GM18502 (cell line): ENCODE measurements at regions not wholly inside any gene's neighbourhood (a gene's known extent, or its start where the extent isn't known, plus 50 kb on each side); places are given as distances from the start of the nearest gene placed in this dataset.

Experiments used
- ATAC-seq: cut with Tn5 transposase; IDR thresholded peaks from one replicate; pipeline ENCODE4 v1.9.1; 2021; ENCODE audit warnings: mild to moderate bottlenecking; ENCODE audit not compliant: unreplicated experiment, poor library complexity

DNA sequence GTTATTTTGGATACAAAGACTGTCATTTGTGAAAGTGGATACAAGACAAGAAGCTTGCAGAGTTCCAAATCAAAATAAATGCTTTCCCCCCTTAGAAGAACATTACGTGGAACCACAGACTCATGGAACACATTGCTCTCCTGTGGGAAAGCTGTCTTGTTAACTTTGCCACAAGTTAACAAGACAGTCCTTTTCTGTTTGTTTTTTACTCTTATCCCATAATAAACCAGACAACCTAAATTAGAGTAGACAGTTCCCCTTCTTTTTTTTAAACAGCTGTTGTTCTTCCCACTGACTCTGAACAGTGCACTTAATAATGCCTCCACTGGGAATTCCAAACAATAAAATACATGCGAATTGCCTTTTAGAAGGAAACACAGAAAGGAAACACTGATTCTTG, 255.3 kb upstream of the UBE2E2 start:
- ATAC-seq = no peak

DNA sequence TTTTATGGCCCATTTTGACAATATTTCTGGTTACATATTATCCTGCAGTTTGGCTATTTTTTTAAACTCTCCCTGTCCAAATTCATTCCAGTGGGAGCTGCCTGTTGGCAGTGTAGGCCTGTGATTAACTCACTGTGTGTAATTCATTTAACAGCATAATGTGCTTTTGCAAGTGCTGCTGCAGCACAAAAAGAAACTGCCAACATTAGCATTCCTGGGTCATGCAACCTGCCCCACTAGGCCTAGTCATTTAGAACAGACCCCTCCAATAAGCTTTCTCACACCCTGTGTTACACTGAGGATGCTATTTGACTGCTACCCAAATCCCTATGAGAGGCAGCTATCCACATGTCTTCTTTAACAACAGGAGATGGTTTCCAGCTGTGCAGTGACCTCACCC, 251.2 kb upstream of the UBE2E2 start:
- ATAC-seq = no peak

DNA sequence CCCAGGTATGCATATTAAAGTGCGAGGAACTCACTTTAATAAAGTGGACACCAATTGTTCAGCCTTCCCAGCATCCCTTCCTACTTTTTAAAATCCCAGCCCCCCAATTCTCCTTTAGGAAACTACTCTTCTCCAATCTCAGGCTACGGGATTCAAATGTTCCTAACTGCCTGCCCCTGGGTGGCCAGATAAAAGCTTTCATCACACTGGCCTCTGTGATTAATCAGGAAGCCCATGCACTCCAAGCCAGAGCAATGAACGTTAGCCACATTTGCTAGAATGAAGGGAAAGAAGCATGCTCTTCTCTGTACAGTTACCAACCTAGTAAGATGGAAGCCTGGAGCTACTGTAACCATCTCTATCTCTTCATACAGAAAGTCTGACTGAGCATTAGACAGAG, 250.3 kb upstream of the UBE2E2 start:
- ATAC-seq = no peak

DNA sequence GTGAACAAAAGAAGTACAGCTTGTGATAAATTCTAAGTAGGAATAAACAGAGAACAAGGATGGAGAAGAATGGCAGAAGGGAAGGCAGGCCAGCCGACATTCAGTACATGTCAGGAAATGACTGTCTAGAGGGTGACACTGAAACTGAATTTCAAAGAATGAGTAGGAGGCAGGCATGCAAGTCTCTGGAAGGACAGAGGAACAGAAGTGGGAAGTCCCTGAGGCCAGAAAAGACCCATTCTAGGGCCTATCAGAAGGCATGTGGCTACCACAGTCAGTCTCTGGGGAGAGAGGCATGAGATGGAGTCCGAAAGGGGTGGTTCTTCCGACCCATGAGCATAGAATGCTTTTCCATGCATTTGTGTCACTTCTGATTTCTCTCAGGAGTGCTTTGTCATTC, 243.5 kb upstream of the UBE2E2 start:
- peak; percentile 95 for ATAC-seq

DNA sequence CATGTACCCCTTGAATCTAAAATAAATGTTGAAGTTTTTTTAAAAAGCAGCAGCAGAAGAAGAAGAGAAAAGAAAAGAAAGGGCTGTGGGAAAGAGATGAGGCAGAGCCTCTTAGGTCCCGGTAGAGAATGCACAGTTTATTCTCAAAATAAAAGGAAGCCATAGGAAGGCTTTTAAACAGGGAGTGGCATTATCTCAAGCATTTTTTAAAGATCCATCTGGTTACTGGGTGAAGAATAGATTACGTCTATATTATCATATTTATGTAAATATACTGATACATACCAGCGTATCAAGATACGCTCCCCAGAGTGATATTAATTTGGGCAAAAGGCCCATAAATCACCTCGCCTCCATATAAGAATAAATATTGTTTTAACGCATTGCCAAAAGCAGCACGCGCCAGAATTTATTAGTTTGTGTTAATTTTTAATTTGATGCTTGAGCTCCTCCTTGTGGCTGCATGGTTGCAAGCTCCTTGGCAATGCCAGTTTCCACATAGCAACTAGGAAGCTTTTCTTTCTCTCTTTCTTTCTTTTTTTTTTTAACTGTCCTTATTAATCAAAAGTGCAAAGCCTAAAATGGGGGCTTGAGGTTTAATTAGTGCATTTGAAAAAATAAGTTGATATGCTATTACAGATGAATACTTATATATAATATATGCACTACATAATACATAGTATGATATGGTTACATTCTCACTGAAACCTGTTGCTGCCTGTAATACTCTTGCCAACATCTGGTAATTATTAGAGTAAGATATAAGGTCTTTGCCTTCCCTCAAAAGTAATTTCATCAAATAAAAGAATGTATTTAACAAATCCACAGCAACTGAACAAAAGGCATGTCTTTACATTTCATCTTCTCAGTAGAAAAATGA, 242.8 kb upstream of the UBE2E2 start:
- peak; percentile 39 for ATAC-seq

DNA sequence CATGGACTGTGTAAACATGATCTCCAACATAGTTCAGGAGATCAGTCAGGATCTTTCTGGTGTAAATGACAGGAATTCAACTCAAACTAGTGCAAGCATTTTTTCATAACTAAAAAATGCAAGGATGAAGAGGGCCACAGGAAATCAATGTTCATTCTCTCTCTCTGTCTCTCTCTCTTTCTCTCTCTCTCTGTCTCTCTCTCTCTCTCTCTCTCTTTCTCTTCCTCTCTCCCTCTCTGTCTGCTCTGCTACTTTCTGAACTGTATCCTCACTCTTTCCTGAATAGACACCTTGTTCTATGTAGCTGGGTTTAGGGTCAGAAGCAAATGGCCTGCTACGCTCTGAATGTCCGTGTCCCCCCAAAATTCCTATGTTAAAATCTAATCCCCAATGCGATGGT, 240.9 kb upstream of the UBE2E2 start:
- no peak for ATAC-seq

DNA sequence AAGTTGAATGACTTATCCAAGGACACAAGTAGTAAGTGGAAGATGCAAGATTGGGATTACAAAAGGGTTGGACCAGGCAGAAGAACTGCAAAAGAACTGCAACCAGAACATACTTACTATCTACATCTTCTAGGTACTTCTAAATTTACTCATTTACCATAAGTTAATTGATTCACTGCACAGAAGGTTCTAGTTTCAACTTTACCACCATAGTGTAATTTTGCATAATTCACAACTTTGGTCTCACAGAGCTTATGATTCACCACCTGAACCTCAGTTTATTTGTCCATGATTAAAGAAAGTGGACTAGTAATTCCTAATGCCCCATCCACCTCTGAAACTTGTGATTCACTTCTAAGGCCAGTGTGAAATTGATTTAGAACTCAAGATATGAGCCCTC, 236.8 kb upstream of the UBE2E2 start:
- no peak for ATAC-seq

DNA sequence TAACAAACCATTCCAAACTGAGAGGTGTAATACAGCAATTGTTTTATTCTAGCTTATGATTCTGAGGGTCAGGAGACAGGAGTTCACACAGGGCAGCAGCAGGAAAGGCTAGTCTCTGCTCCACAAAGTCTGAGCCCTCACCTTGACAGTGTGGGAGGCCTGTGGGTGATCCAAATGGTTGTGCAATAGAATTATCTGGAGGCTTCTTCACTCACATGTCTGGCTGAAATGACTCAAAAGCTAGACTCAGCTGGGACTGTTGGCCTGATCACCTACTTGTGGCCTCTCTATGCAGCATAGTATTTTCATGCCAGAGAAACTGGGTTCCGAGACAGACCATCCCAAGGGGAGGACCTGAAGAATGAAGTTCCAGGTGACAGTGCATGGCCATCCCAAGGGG, 233.9 kb upstream of the UBE2E2 start:
- no peak for ATAC-seq

DNA sequence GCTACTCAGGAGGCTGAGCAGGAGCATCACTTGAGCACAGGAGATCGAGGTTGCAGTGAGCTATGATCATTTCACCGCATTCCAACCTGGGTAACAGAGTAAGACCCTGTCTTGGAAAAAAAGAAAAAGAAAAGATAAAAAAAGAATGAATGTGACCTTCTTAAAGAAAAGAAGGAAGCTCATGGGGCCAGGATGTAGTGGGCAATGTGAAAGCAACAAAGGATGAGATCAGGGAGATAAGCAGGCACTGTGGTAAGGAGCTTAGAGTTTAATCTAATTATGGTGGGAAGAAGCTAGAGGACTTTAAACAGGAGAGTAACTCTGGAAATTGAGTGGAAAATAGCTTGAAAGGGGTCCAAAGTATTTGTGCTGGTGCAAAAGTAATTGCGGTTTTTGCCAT, 231.6 kb upstream of the UBE2E2 start:
- ATAC-seq = no peak

DNA sequence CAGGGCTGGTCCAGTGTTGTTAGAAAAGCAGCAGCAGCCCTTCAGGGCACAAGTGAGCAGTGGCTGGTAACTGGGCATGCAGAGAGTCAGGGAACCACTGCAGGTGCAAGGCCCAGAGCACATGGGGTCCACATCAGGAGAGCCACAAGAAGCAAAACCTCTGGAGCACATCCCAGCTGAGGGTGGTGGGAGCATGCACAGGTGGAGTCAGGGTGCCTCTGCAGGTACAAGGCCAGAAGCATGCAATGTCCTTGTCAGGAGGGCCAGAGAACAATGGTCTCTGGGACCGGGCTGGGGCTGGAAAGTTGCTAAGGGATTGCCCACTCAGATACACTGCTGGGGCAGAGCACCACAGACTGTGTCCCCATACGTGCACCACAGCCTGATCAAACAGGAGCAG, 226.1 kb upstream of the UBE2E2 start:
- ATAC-seq = peak; percentile 27

DNA sequence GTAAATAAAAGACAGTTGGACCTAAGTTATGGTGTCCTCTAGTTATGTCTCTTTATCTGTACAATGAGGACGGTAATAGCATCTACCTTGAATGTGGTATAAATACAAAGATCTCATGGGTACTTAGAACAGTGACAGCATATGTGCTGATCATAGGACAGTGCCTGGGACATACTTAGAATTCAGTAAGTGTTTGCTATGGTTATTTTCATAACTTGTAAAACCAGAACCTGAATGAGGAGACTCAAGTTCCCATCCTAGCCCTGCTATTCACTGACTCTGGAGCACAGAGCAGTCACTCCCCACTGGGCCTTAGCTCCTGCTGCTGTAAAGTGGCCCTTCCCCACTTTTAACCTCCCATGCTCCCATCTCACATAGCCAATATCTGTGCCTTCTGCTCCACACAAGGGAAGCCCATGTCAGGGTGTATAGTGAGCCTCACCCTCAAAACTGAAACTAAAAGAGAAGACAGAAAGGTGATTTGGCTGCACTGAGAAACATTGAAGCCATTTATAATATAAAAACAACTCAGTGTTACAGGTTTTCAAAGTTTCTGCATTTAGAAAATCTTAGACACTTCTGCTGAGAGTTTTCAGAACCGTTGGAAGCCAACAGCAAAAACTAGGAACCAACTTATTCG, 225.4 kb upstream of the UBE2E2 start:
- ATAC-seq = peak; percentile 79

DNA sequence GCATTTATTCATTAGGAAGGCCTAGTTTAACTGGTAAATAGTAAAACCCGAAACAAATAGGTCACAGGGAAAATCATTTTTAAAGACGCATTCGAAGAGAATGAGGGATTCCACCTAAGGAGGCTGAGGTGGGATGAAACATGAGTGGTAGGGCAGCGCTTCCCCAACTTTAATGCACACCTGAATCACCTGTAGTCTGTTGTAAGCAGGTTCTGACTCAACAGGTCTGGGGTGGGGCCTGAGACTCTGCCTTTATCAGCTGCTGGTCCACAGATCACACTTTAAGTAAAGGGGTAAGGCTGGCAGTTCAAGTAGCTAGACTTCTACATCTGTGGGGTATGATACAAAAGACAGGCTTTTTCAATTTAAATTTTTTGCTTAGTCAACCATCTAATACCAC, 223.5 kb upstream of the UBE2E2 start:
- ATAC-seq = no peak

DNA sequence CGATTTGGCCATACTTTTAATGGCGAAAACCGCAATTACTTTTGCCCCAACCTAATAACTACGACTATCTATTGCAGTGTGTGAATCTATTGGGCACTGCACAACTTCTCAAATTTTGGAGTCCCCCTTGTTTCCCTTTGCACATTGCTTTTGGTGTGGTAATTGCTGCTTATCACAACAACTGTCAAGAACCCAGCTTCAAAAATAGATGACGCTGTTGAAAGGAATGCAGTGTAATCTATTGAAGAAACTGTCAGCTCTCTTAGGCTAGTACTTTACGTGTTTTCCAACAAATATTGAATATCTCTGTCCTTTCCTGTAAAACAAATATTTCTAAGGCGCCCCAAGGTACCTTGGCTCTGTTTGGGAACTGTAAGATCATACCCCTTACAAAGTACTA, 222.8 kb upstream of the UBE2E2 start:
- ATAC-seq = no peak

DNA sequence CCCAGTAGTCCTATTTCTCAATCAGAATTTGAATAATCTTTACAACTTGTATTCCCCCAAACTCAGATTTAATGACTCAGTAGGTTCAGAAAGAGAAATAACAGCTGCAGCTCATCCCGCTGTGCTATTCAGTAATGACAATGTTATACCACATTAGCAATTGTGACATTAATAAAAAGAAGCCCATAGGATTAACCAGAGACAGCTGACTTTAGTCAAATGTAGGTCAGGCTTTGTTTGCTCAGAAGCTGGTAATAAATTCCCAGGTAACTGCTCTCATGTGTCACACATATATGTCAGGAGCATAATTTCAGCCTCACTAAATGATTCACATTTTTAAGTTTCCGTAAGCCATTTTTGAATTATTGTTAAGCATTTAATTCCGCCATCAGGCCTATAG, 222.0 kb upstream of the UBE2E2 start:
- ATAC-seq = no peak

DNA sequence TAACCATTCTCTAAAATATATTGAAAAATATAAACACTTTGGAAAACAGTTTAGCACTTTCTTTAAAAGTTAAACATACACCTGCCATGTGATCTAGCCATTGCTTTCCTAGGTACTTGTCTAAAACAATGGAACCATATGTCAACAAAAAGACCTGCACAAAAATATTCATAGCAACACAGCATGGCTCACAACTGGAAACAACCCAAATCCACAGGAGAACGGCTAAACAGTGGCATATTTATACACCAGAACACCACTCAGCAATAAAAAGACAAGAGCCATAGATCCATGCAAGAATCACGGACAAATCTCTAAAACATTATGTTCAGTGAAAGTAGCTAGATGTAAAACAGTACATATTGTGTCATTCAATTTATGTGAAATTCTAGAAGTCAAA, 221.3 kb upstream of the UBE2E2 start:
- ATAC-seq = no peak

DNA sequence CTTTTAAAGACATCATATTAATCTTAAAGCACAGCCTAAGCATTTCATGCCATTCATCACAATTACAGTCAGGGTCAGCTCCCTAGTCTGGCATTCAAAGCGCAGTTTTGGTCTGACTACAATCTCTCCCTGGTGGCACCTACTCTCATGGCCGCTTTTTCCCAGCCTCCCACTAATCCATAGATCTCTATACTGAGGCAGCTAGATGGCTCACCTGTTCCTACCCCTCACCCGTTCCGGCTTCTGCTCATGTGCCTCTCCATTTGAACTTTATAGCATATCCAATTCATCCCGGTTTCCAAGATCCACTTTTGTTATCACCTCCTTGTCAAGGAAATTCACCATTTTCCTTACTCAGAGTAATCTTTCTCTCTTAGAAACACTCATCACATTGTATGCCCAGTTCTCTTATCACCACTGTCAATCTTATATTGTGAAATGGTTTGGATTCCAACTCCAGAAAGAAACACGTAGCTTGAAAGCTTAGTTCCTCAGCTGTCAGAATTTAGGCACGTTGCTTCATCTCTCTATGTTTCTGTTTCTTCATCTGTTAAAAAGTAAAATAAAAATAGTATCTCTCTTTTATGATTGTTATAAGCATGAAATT, 220.0 kb upstream of the UBE2E2 start:
- no peak for ATAC-seq

DNA sequence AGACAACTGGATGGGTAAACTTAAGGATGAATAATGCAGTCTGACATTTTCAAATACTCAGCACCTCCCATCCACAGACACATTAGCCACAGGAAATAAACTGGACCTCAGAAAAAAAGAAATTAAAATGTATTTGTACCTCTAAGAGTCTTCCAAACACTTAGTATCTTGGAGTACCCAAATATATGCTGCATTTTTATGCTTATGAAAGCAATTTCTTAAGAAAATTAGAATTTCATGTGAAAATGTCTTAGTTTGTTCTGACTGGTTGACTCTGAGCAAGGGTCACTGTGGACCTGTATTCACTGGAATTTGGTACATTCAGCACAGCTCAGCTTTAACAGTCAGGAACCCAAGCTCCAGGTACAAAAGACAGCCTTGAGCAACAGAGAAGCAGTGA, 216.2 kb upstream of the UBE2E2 start:
- no peak for ATAC-seq

DNA sequence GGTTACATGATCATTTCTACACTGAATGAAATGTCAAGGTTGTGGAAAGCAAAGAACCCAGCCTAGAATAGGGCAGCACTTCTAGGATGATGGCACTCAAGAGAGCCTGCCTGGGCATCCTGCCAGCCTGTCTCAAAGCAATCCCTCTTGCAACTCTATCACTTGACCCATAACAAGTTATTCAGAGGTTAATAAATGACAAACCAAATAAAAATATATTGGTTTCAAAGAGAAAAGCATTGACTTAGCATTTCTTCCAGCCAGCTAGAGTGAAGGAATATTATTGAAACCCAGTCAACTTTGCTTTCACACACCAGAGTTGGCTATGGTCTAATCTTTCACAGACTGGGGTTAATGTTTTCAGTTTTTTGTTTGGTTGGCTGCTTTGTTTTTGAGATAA, 214.6 kb upstream of the UBE2E2 start:
- no peak for ATAC-seq

DNA sequence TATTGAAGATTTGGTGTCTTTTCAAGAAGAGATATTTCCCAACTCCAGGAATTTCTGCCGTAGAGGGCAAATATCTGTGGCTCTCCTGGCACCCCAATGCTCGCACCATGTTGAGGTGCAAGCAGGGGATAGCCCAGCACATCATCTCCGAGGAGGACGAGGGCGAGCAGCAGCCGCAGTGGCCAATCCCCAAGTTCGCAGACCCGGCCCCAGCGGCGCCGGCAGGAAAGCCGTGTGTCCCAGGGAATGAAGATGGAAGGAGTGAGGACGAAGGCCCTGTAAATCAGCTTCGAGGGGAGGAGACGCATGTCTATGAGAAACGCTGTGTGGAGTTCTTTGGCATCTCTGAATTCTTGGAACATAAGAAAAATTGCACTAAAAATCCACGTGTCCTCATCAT, 213.4 kb upstream of the UBE2E2 start:
- no peak for ATAC-seq

DNA sequence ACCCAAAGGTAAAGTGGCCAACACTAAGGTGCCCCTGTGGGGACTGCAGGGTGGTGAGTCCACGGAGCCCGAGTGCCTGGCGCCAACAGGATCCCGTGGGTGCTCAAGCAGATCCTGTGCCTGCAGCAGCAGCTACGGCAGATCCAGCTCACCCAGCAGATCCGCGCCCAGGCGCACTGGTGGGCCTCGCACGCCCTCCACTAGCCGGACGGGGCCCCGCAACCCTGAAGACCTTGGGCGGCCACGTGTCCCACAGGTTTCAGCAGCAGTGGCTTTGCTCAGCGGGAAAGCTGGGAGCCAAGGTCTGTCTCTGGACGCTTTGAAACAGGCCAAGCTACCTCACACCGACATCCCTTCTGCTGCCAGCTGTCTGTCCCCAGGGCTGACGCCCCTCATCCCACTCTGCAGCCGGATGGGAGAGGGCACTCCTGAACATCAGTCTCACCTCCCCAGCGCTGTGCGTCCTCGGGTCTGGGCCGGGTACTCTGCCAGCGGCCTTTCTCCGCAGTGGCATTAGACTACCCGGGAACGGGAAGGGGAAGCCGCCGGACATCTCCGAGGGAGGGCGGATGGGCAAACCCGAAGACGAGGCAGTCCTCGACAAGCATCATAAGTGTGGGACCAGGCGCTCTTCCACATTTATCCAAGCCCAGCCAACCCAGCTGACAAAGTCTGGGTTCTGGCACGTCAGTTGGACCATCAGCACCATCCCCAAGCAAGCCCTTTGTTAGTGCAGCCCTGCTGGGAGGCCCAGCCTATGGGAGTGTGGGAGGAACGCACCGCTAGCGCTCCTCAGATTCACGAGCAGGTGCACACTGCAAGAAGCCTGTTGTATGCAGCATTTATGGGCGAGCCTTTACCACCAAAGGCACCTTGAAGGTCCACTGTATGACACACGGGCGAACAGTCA, 212.6 kb upstream of the UBE2E2 start:
- ATAC-seq = no peak

DNA sequence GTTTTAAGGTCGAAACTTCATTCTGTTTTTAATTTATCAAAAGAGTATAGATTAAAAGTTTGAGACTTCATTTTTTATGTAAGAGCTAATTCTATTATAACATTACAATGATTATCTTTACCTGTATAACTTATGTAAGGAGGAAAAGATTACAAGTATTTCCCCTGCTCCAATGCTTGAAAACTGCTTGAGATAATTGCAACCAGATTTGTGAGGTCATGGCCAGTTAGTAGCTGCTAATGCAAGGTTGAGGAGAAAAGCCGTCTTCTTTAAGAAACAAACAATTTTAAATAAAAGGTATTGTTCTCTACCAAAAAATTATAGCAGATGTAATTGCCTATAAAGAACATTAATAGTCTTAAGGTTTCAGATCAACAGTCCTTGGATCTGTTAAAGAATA, 208.3 kb upstream of the UBE2E2 start:
- ATAC-seq = no peak
